ENCODE measurements at regions not wholly inside any gene's neighbourhood (a gene's known extent, or its start where the extent isn't known, plus 50 kb on each side); places are given as distances from the start of the nearest gene placed in this dataset.

- ChIA-PET POLR2A (ENCODE audit: low non-redundant PET) (no interaction called here), CTCF (no interaction called here)
- Histone ChIP-seq H3K27ac (ENCODE audit: low read depth, low read length, poor library complexity, severe bottlenecking) (no peak overlapping the region), H3K4me1 (ENCODE audit: insufficient read depth, low read length, poor library complexity, severe bottlenecking) (peaks cover under 1% of the 10 kb centered on the region), H3K4me3 (ENCODE audit: low read depth, low read length, poor library complexity, severe bottlenecking) (no peak overlapping the region), H3K36me3 (ENCODE audit: insufficient read depth, low read length, poor library complexity, severe bottlenecking) (no peaks in the 10 kb centered on the region), H3K27me3 (replicated peaks; ENCODE audit: insufficient read depth, low read depth, low read length, poor library complexity) (no peaks in the 10 kb centered on the region), H3K9me3 (ENCODE audit: low read depth, low read length, poor library complexity, severe bottlenecking) (no peaks in the 10 kb centered on the region)
- intact Hi-C loops (cut with micrococcal nuclease; ENCODE audit: unreplicated experiment) = no loop called here
- TF ChIP-seq EZH2 (IDR thresholded peaks at IDR 0.05; ENCODE audit: borderline replicate concordance, low read depth, low read length, poor library complexity, severe bottlenecking) = no peak
- TF ChIP-seq CTCF (conservative IDR thresholded peaks at IDR 0.05; ENCODE audit: low read depth, low read length) = no peak
- BruUV-seq (replicated peaks) = no TSS peak
- DNase-seq (ENCODE audit: low spot score) = no peak
Observed at GRCh38 chr16:26658915-26659314, 407.8 kb upstream of the C16orf82 start.

- H3K27me3 ChIP-seq (replicated peaks; ENCODE audit: insufficient read depth, low read depth, low read length, poor library complexity) = no peaks in the 10 kb centered on the region
- peaks cover 43% of the 10 kb centered on the region for H3K4me1 ChIP-seq (ENCODE audit: insufficient read depth, low read length, poor library complexity, severe bottlenecking)
- BruUV-seq (replicated peaks) = no TSS peak
- TF ChIP-seq CTCF (conservative IDR thresholded peaks at IDR 0.05; ENCODE audit: low read depth, low read length) (no peak), EZH2 (IDR thresholded peaks at IDR 0.05; ENCODE audit: borderline replicate concordance, low read depth, low read length, poor library complexity, severe bottlenecking) (no peak)
- H3K9me3 ChIP-seq (ENCODE audit: low read depth, low read length, poor library complexity, severe bottlenecking) = no peaks in the 10 kb centered on the region
- ChIA-PET CTCF (no interaction called here), POLR2A (ENCODE audit: low non-redundant PET) (no interaction called here)
- no peak overlapping the region for H3K27ac ChIP-seq (ENCODE audit: low read depth, low read length, poor library complexity, severe bottlenecking)
- no peaks in the 10 kb centered on the region for H3K36me3 ChIP-seq (ENCODE audit: insufficient read depth, low read length, poor library complexity, severe bottlenecking)
- DNase-seq (ENCODE audit: low spot score) = no peak
- H3K4me3 ChIP-seq (ENCODE audit: low read depth, low read length, poor library complexity, severe bottlenecking) = no peak overlapping the region
- intact Hi-C loops (cut with micrococcal nuclease; ENCODE audit: unreplicated experiment) = no loop called here
Observed at GRCh38 chr16:26664086-26664485, 402.6 kb upstream of the C16orf82 start.

- ChIA-PET CTCF (interaction anchor here (0.6 kb wide), 1 partner anchor 445 kb away, joined by 3 read pairs; no protein-coding TSS in a partner anchor), POLR2A (ENCODE audit: low non-redundant PET) (interaction anchor here (0.7 kb wide), 2 partner anchors 62 to 1752 kb away, joined by 7 to 11 read pairs; no protein-coding TSS in a partner anchor)
- Histone ChIP-seq H3K4me3 (ENCODE audit: low read depth, low read length, poor library complexity, severe bottlenecking) (no peak overlapping the region), H3K4me1 (ENCODE audit: insufficient read depth, low read length, poor library complexity, severe bottlenecking) (peaks cover 43% of the 10 kb centered on the region), H3K9me3 (ENCODE audit: low read depth, low read length, poor library complexity, severe bottlenecking) (no peaks in the 10 kb centered on the region), H3K27me3 (replicated peaks; ENCODE audit: insufficient read depth, low read depth, low read length, poor library complexity) (no peaks in the 10 kb centered on the region), H3K27ac (ENCODE audit: low read depth, low read length, poor library complexity, severe bottlenecking) (peak overlapping the region; percentile 68), H3K36me3 (ENCODE audit: insufficient read depth, low read length, poor library complexity, severe bottlenecking) (no peaks in the 10 kb centered on the region)
- no TSS peak for BruUV-seq (replicated peaks)
- intact Hi-C loops (cut with micrococcal nuclease; ENCODE audit: unreplicated experiment) = no loop called here
- TF ChIP-seq CTCF (conservative IDR thresholded peaks at IDR 0.05; ENCODE audit: low read depth, low read length) (0 out of 2 replicates have a peak, but pooled peaks have one; percentile 20), EZH2 (IDR thresholded peaks at IDR 0.05; ENCODE audit: borderline replicate concordance, low read depth, low read length, poor library complexity, severe bottlenecking) (no peak)
- peak; percentile 77 for DNase-seq (ENCODE audit: low spot score)
Observed at GRCh38 chr16:26665166-26665939, 401.4 kb upstream of the C16orf82 start.
